K562 (cell line): ENCODE measurements at regions not wholly inside any gene's neighbourhood (a gene's known extent, or its start where the extent isn't known, plus 50 kb on each side); places are given as distances from the start of the nearest gene placed in this dataset.
A peak's percentile ranks its signal among the peaks of the same experiment; 100 is the strongest.

Source experiments
- BMI1 ChIP-seq: fragments of 150-350 bp; IDR thresholded peaks from 2 replicates; pipeline ENCODE4 v1.6.1; 2014; ENCODE audit warnings: low read length
- CTBP1 ChIP-seq: fragments of 450-650 bp; IDR thresholded peaks from 2 replicates; pipeline ENCODE4 v1.6.1; 2016; ENCODE audit warnings: borderline replicate concordance
- E2F5 ChIP-seq: sonication (generic); formaldehyde crosslinking; IDR thresholded peaks from 2 replicates; pipeline ENCODE4 v1.8.0; 2022; ENCODE audit warnings: mild to moderate bottlenecking, missing genetic modification reagents
- ELF1 ChIP-seq: fragments of 200-800 bp; sonication (Bioruptor generic); IDR thresholded peaks from 2 replicates; pipeline ENCODE4 v1.6.1; 2016; ENCODE audit warnings: missing genetic modification characterization, missing compliant biosample characterization
- HEY1 ChIP-seq: fragments of 250-450 bp; sonication (Bioruptor Pico); IDR thresholded peaks from 2 replicates; pipeline ENCODE4 v1.5.0; 2020; ENCODE audit warnings: mild to moderate bottlenecking, moderate library complexity, borderline replicate concordance
- JUN ChIP-seq, 2 experiments: sonication (generic) in 1 of 2; formaldehyde crosslinking in 1 of 2; IDR thresholded peaks; 2 replicates each; pipeline versions ENCODE4 v1.6.1 to v1.8.0; 2012 to 2022; ENCODE audit warnings: borderline replicate concordance in 2 of 2, mild to moderate bottlenecking in 2 of 2, improper control_type of control experiment in 1 of 2, low read depth in 1 of 2, low read length in 1 of 2, missing genetic modification reagents in 1 of 2
- MYC ChIP-seq, 2 experiments: fragments of 250-450 bp in 1 of 2; sonication (Bioruptor Pico) in 1 of 2; IDR thresholded peaks; 2 replicates each; pipeline versions ENCODE4 v1.5.1 to v1.6.1; 2012 to 2021; ENCODE audit warnings: low read depth in 2 of 2, borderline replicate concordance in 1 of 2, improper control_type of control experiment in 1 of 2, low read length in 1 of 2, mild to moderate bottlenecking in 1 of 2, moderate library complexity in 1 of 2
- NR3C1 ChIP-seq: sonication (generic); formaldehyde crosslinking; IDR thresholded peaks from 2 replicates; pipeline ENCODE4 v1.8.1; 2022; ENCODE audit warnings: missing genetic modification reagents
- PHTF2 ChIP-seq: fragments of 250-450 bp; sonication (Bioruptor Pico); IDR thresholded peaks from 2 replicates; pipeline ENCODE4 v1.5.0; 2021; ENCODE audit warnings: mild to moderate bottlenecking
- SRF ChIP-seq, 2 experiments: fragments of 250-450, 450-650 bp in 1 of 2; sonication (Bioruptor Pico) in 1 of 2; sonication (generic) in 1 of 2; formaldehyde crosslinking; IDR thresholded peaks; 2 replicates each; pipeline versions ENCODE4 v1.5.0 to v1.5.1; 2020 to 2022; ENCODE audit warnings: mild to moderate bottlenecking in 1 of 2, missing genetic modification reagents in 1 of 2
- TAF9B ChIP-seq: fragments of 450-650 bp; IDR thresholded peaks from 2 replicates; pipeline ENCODE4 v1.6.1; 2018; ENCODE audit warnings: mild to moderate bottlenecking; ENCODE audit not compliant: partially characterized antibody
- TBP ChIP-seq: optimal IDR thresholded peaks from 2 replicates; pipeline ENCODE3; 2011; ENCODE audit warnings: low read depth, low read length, improper control_type of control experiment
- TCFL5 ChIP-seq: fragments of 250-450 bp; sonication (Bioruptor Pico); conservative IDR thresholded peaks from 2 replicates; pipeline ENCODE4 v1.6.1; 2021; ENCODE audit warnings: mild to moderate bottlenecking, moderate library complexity, matching md5 sums
- TRIM28 ChIP-seq: fragments of 450-650 bp; IDR thresholded peaks from 2 replicates; pipeline ENCODE4 v1.6.1; 2017
- ZFX ChIP-seq: sonication (generic); formaldehyde crosslinking; IDR thresholded peaks from 2 replicates; pipeline ENCODE4 v1.8.0; 2022; ENCODE audit warnings: mild to moderate bottlenecking, missing genetic modification reagents, moderate library complexity
- ZNF263 ChIP-seq: sonication (generic); formaldehyde crosslinking; IDR thresholded peaks from 2 replicates; pipeline ENCODE4 v1.8.0; 2022; ENCODE audit warnings: mild to moderate bottlenecking, missing genetic modification reagents, borderline replicate concordance
- ZNF280A ChIP-seq: fragments of 450-650 bp; IDR thresholded peaks from 2 replicates; pipeline ENCODE4 v1.6.1; 2018; ENCODE audit warnings: mild to moderate bottlenecking, low read depth; ENCODE audit not compliant: partially characterized antibody
- ZNF518B ChIP-seq: fragments of 250-450 bp; sonication (Bioruptor Pico); IDR thresholded peaks from 2 replicates; pipeline ENCODE4 v1.5.0; 2021; ENCODE audit warnings: mild to moderate bottlenecking, moderate library complexity
- ZNF707 ChIP-seq: fragments of 250-450 bp; sonication (Bioruptor Pico); conservative IDR thresholded peaks from 2 replicates; pipeline ENCODE4 v1.8.0; 2022; ENCODE audit warnings: inconsistent platforms, mild to moderate bottlenecking, moderate library complexity
- TF ChIP-seq, protein P1 (sequence below): fragments of 250-450 bp; sonication (Bioruptor Pico); IDR thresholded peaks from 2 replicates; pipeline ENCODE4 v1.8.0; 2022; ENCODE audit warnings: moderate library complexity, mild to moderate bottlenecking, inconsistent platforms

DNA sequence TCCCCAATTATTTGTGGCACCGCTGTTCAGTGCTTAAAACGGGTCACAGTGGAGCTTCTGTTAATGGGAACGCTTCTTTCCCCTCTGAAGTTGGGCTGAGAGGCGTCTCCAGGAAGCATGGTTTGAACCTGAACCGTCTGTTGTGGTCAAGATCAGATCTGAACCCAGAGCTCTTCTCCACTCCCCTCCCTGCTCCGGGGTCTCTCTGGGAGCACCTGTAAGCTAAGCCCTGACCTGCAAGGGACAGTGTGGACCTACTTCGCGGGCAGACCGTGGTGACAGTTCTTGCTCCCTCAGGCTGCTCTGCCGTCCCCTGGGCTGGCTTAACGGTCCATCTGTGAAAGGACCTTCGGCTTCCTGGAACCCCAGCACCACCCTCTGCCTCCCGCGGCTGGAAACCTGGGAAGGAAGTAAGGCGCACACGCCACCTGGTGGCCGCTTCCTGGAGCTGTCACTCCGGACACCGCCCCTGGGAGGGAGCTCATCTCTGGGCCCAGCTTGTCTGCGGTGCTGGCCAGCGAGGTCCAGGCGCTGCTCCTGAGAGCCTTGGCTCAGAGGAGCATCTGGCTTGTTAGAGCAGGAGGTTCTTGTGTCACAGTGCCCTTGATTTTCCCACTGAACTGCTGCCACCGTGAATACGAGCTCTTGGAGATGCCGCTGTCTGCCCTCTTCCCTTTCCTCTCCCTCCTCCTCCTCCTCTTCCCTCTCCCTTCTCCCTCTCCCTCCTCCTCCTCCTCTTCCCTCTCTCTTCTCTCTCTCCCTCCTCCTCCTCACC, 518.5 kb upstream of the EEF2KMT start (continued):
- TF ChIP-seq MYC (IDR thresholded peaks at IDR 0.05; ENCODE audit: low read depth, low read length) (no peak), MYC (CRISPR knock-in tag; IDR thresholded peaks at IDR 0.05; ENCODE audit: borderline replicate concordance, low read depth) (no peak), TAF9B (no peak), SRF (CRISPR knock-in tag; IDR thresholded peaks at IDR 0.05) (peak in 1 of 2 experiments; percentile 73; a peak in 1 of 4 replicates), ZNF280A (no peak), E2F5 (no peak), BMI1 (no peak), ELF1 (peak; percentile 77), ZNF263 (CRISPR knock-in tag) (peak; percentile 67), ZFX (CRISPR knock-in tag) (no peak), ZNF518B (CRISPR knock-in tag) (no peak), NR3C1 (no peak), PHTF2 (no peak), TBP (no peak), JUN (IDR thresholded peaks at IDR 0.05; ENCODE audit: borderline replicate concordance, low read depth, low read length) (no peak), JUN (CRISPR knock-in tag; IDR thresholded peaks at IDR 0.05; ENCODE audit: borderline replicate concordance) (no peak), TCFL5 (CRISPR knock-in tag) (no peak), HEY1 (CRISPR knock-in tag) (no peak), CTBP1 (peak; percentile 47; the same call in 1 of the 2 replicates), TRIM28 (no peak), ZNF707 (no peak)
- TF ChIP-seq, protein P1, sequence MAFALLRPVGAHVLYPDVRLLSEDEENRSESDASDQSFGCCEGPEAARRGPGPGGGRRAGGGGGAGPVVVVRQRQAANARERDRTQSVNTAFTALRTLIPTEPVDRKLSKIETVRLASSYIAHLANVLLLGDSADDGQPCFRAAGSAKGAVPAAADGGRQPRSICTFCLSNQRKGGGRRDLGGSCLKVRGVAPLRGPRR (CRISPR knock-in tag) = no peak
